ENCODE measurements at regions not wholly inside any gene's neighbourhood (a gene's known extent, or its start where the extent isn't known, plus 50 kb on each side); places are given as distances from the start of the nearest gene placed in this dataset.

- no peak overlapping the region for H3K9ac ChIP-seq (ENCODE audit: low read length)
Measured at GRCh38 chr5:2124434-2125170, 241.9 kb upstream of the IRX4 start.

GRCh38 chr5:2123874-2124273, 241.1 kb upstream of the IRX4 start:
- Histone ChIP-seq H3K4me3 (ENCODE audit: low read depth in 1 of 2, low read length in 2 of 2) (no peak overlapping the region), H3K36me3 (ENCODE audit: insufficient read depth, low read length) (no peaks in the 10 kb centered on the region), H3K4me1 (ENCODE audit: insufficient read depth, low read length) (no peaks in the 10 kb centered on the region), H3K9me3 (ENCODE audit: low read length) (no peaks in the 10 kb centered on the region), H3K9ac (ENCODE audit: low read length) (no peak overlapping the region), H3K27ac (ENCODE audit: low read depth, low read length) (no peak overlapping the region), H3K27me3 (ENCODE audit: control insufficient read depth in 1 of 2, insufficient read depth in 2 of 2, low read length in 2 of 2) (no peaks in the 10 kb centered on the region)

More at GRCh38 chr5:2124434-2125170, 241.9 kb upstream of the IRX4 start:
- Histone ChIP-seq H3K9me3 (ENCODE audit: low read length) (no peaks in the 10 kb centered on the region), H3K27ac (ENCODE audit: low read depth, low read length) (no peak overlapping the region), H3K4me1 (ENCODE audit: insufficient read depth, low read length) (no peaks in the 10 kb centered on the region), H3K4me3 (ENCODE audit: low read depth in 1 of 2, low read length in 2 of 2) (no peak overlapping the region), H3K36me3 (ENCODE audit: insufficient read depth, low read length) (no peaks in the 10 kb centered on the region), H3K27me3 (ENCODE audit: control insufficient read depth in 1 of 2, insufficient read depth in 2 of 2, low read length in 2 of 2) (no peaks in the 10 kb centered on the region)

DNA sequence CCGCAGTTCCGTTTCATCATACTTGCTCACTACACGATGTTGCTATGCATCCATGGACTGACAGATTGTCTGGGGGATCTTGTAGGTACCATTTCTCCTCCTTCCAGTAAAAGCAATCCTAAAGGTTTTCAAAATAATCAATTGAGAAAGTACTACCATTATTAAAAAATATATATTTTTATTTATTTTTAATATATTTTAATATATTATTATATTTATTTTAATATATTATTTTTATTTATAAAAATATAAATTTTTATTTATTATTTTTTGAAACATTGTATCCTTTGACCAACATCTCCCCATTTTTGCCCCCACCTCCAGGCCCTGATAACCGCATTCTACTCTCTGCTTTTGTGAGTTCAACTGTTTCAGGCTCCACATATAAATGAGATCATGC, 237.6 kb upstream of the IRX4 start:
- Histone ChIP-seq H3K4me1 (ENCODE audit: insufficient read depth, low read length) (no peaks in the 10 kb centered on the region), H3K36me3 (ENCODE audit: insufficient read depth, low read length) (no peaks in the 10 kb centered on the region), H3K27ac (ENCODE audit: low read depth, low read length) (no peak overlapping the region), H3K4me3 (ENCODE audit: low read depth in 1 of 2, low read length in 2 of 2) (no peak overlapping the region), H3K27me3 (ENCODE audit: control insufficient read depth in 1 of 2, insufficient read depth in 2 of 2, low read length in 2 of 2) (no peaks in the 10 kb centered on the region), H3K9ac (ENCODE audit: low read length) (no peak overlapping the region), H3K9me3 (ENCODE audit: low read length) (no peaks in the 10 kb centered on the region)

DNA sequence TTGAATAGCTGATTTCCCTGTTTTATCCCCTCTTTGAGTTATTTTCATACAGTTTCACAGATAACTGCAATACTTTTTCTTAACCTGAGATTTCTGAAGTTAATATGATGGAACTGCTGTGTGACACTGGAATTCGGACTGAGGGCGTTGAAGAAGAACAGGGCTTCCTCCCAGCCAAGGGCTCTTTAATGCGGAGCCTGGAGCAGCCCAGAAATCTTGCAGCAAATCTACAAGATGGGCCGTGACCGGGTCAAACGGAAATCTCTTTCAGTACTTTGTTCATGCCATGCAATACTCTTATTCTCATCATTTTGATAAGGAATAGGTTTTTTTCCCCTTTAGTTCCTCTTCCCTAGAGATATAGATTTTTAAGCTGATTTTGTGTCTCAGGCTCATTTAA, 236.8 kb upstream of the IRX4 start:
- Histone ChIP-seq H3K9ac (ENCODE audit: low read length) (no peak overlapping the region), H3K4me3 (ENCODE audit: low read depth in 1 of 2, low read length in 2 of 2) (no peak overlapping the region), H3K36me3 (ENCODE audit: insufficient read depth, low read length) (no peaks in the 10 kb centered on the region), H3K27me3 (ENCODE audit: control insufficient read depth in 1 of 2, insufficient read depth in 2 of 2, low read length in 2 of 2) (no peaks in the 10 kb centered on the region), H3K9me3 (ENCODE audit: low read length) (no peaks in the 10 kb centered on the region), H3K4me1 (ENCODE audit: insufficient read depth, low read length) (no peaks in the 10 kb centered on the region), H3K27ac (ENCODE audit: low read depth, low read length) (no peak overlapping the region)

- Histone ChIP-seq H3K4me1 (ENCODE audit: insufficient read depth, low read length) (no peaks in the 10 kb centered on the region), H3K36me3 (ENCODE audit: insufficient read depth, low read length) (no peaks in the 10 kb centered on the region), H3K27ac (ENCODE audit: low read depth, low read length) (no peak overlapping the region), H3K9me3 (ENCODE audit: low read length) (no peaks in the 10 kb centered on the region), H3K27me3 (ENCODE audit: control insufficient read depth in 1 of 2, insufficient read depth in 2 of 2, low read length in 2 of 2) (no peaks in the 10 kb centered on the region), H3K4me3 (ENCODE audit: low read depth in 1 of 2, low read length in 2 of 2) (no peak overlapping the region), H3K9ac (ENCODE audit: low read length) (no peak overlapping the region)
Measured at GRCh38 chr5:2113348-2114131, 230.8 kb upstream of the IRX4 start.

GRCh38 chr5:2112173-2113025, 229.7 kb upstream of the IRX4 start:
- no peaks in the 10 kb centered on the region for H3K4me1 ChIP-seq (ENCODE audit: insufficient read depth, low read length)
- no peaks in the 10 kb centered on the region for H3K9me3 ChIP-seq (ENCODE audit: low read length)
- H3K36me3 ChIP-seq (ENCODE audit: insufficient read depth, low read length): no peaks in the 10 kb centered on the region
- H3K9ac ChIP-seq (ENCODE audit: low read length): no peak overlapping the region
- H3K4me3 ChIP-seq (ENCODE audit: low read depth in 1 of 2, low read length in 2 of 2): no peak overlapping the region
- no peak overlapping the region for H3K27ac ChIP-seq (ENCODE audit: low read depth, low read length)
- H3K27me3 ChIP-seq (ENCODE audit: control insufficient read depth in 1 of 2, insufficient read depth in 2 of 2, low read length in 2 of 2): no peaks in the 10 kb centered on the region

DNA sequence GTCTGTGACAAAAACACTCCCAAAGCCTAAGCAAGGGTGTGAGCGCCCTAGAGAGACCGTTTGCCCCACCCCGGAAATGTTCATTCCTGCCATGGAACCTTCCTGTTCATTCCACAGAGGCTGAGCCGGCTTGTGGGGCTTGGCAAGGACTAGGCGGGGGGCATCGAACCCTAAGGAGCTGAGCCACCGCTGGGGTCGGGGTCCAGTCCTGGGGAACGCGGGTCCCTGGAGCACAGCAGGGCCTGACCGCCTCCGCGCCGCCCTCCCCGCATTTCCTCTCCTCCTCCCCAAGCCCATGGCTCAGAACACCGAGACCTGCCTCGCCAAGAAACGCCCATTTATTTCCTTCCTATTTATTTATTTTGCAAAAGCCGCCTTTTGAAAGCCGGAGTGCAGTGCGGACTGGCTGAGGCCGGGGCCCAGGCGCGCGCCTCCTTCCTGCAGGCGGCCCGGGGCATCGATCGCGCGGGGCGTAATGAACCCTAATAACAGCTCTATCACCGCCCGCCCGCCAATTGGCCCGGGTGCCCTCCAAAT, 228.9 kb upstream of the IRX4 start:
- H3K4me1 ChIP-seq (ENCODE audit: insufficient read depth, low read length): no peaks in the 10 kb centered on the region
- no peak overlapping the region for H3K4me3 ChIP-seq (ENCODE audit: low read depth in 1 of 2, low read length in 2 of 2)
- no peak overlapping the region for H3K9ac ChIP-seq (ENCODE audit: low read length)
- no peaks in the 10 kb centered on the region for H3K9me3 ChIP-seq (ENCODE audit: low read length)
- H3K27ac ChIP-seq (ENCODE audit: low read depth, low read length): no peak overlapping the region
- H3K36me3 ChIP-seq (ENCODE audit: insufficient read depth, low read length): no peaks in the 10 kb centered on the region
- no peaks in the 10 kb centered on the region for H3K27me3 ChIP-seq (ENCODE audit: control insufficient read depth in 1 of 2, insufficient read depth in 2 of 2, low read length in 2 of 2)

DNA sequence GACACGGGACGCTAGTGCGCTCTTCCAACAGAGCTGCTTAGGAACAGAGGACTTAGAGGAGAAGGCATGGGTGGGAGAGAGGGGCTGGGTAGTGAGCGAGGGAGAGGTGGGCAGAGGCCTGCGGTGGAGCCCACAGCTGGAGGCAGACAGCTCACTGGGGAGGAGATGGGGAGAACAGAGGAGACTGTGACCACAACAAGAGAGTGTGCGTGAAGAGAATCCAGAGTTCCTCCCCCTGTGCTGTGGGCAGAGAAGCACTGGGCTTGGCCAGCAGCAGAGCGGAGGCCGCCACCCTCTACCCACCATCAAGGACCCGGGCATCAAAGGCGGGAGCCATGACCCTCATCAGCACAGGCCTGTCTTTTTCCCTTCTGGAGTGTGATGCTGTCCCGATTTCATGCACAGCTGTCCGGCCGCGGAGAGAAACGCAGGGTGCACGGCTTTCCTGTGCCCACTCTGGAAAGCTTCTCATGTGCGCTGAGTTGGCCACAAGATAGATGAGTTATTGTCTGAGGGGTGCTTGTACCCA, 228.3 kb upstream of the IRX4 start:
- no peaks in the 10 kb centered on the region for H3K36me3 ChIP-seq (ENCODE audit: insufficient read depth, low read length)
- H3K4me1 ChIP-seq (ENCODE audit: insufficient read depth, low read length): no peaks in the 10 kb centered on the region
- no peak overlapping the region for H3K9ac ChIP-seq (ENCODE audit: low read length)
- no peak overlapping the region for H3K4me3 ChIP-seq (ENCODE audit: low read depth in 1 of 2, low read length in 2 of 2)
- no peaks in the 10 kb centered on the region for H3K27me3 ChIP-seq (ENCODE audit: control insufficient read depth in 1 of 2, insufficient read depth in 2 of 2, low read length in 2 of 2)
- no peak overlapping the region for H3K27ac ChIP-seq (ENCODE audit: low read depth, low read length)
- no peaks in the 10 kb centered on the region for H3K9me3 ChIP-seq (ENCODE audit: low read length)

DNA sequence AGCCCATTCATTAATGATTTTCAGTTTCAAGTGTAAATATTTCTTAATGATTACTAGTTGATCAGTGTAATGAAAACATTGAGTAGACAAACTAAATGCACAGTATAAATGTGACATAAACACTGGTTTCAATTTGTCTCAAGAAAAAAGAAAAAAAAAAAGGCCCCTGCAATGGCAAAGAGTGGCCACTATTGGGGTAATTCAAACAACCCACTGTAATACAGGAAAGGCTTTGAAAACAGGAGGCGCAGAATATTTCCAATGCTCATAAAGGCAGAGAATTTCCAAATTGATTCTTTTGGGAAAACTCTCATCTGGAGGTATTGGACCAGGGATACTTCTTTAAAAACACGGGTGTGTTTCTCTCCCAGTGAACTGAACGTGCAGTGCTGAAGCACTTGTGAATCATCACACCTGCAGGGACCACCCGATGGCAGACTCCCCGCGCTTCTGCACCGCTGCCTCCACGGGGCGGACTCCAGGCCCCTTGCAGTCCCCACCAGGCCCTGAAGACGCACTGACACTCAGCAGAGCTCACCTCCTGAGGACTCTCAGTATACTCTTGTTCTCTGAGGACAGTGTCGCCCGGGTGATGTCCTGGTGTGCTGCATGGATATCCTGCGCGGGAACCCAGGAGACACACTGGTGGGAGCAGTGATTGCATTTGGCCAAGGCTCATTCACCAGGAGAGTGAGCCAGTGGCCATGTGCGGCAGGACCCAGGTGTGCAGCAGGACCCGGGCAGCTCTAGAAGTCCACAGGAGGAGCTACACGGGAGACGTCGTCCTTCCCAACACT, 227.6 kb upstream of the IRX4 start:
- no peaks in the 10 kb centered on the region for H3K36me3 ChIP-seq (ENCODE audit: insufficient read depth, low read length)
- H3K4me3 ChIP-seq (ENCODE audit: low read depth in 1 of 2, low read length in 2 of 2): no peak overlapping the region
- H3K27me3 ChIP-seq (ENCODE audit: control insufficient read depth in 1 of 2, insufficient read depth in 2 of 2, low read length in 2 of 2): no peaks in the 10 kb centered on the region
- no peak overlapping the region for H3K27ac ChIP-seq (ENCODE audit: low read depth, low read length)
- H3K4me1 ChIP-seq (ENCODE audit: insufficient read depth, low read length): no peaks in the 10 kb centered on the region
- no peak overlapping the region for H3K9ac ChIP-seq (ENCODE audit: low read length)
- H3K9me3 ChIP-seq (ENCODE audit: low read length): no peaks in the 10 kb centered on the region

DNA sequence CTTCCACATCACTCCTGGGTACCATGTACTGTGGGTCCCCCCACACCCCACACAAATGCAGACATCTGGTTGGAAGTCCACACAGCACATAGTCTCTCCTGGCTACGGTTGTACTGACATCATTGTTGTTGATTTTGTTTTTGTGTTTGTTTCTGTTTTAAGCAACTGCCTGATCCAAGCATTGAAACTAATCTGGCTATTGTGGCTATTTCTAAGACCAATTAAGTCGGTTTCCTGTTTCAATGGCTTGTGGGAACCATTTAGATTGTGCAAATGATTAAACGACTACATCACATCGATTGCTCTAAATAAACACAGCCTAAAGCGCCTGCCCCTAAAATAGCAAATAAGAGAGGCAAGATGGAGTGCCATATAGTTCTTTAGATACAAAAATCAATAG, 226.8 kb upstream of the IRX4 start:
- Histone ChIP-seq H3K9ac (ENCODE audit: low read length) (no peak overlapping the region), H3K27me3 (ENCODE audit: control insufficient read depth in 1 of 2, insufficient read depth in 2 of 2, low read length in 2 of 2) (no peaks in the 10 kb centered on the region), H3K4me1 (ENCODE audit: insufficient read depth, low read length) (no peaks in the 10 kb centered on the region), H3K4me3 (ENCODE audit: low read depth in 1 of 2, low read length in 2 of 2) (no peak overlapping the region), H3K27ac (ENCODE audit: low read depth, low read length) (no peak overlapping the region), H3K36me3 (ENCODE audit: insufficient read depth, low read length) (no peaks in the 10 kb centered on the region), H3K9me3 (ENCODE audit: low read length) (no peaks in the 10 kb centered on the region)
